ENCODE measurements at regions not wholly inside any gene's neighbourhood (a gene's known extent, or its start where the extent isn't known, plus 50 kb on each side); places are given as distances from the start of the nearest gene placed in this dataset.

- no peaks in the 10 kb centered on the region for H3K27me3 ChIP-seq (ENCODE audit: insufficient read depth in 3 of 3, low read length in 2 of 3)
These were observed 331.0 kb upstream of the EMCN start for GRCh38 chr4:100848841-100849240.

DNA sequence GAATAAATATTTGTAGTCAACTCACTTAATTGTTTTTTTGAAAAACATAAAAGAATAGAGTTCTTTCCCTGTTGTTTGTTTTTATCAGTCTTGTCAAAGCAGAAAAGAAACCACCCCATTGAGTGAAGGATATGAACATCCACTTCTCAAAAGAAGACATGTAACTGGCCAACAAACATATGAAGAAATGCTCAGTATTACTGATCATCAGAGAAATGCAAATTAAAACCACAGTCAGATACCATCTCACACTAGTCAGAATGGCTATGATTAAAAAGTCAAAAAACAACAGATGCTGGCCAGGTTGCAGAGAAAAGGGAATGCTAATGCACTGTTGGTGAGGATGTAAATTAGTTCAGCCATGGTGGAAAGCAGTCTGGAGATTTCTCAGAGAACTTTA lies 326.1 kb upstream of the EMCN start:
- no peak for TF ChIP-seq CTCF (IDR thresholded peaks at IDR 0.05)
- no peak overlapping the region for H3K4me3 ChIP-seq
- no peaks in the 10 kb centered on the region for H3K27me3 ChIP-seq (ENCODE audit: insufficient read depth in 3 of 3, low read length in 2 of 3)
- intact Hi-C loops (cut with DNase I) = no loop called here
- DNase-seq (no peak), ATAC-seq (no peak)
- H3K36me3 ChIP-seq (ENCODE audit: insufficient read depth in 1 of 2, low read depth in 1 of 2) = no peaks in the 10 kb centered on the region
- H3K9me3 ChIP-seq = no peaks in the 10 kb centered on the region
- H3K27ac ChIP-seq = no peak overlapping the region
- H3K4me1 ChIP-seq = no peaks in the 10 kb centered on the region

More at GRCh38 chr4:100848841-100849240, 331.0 kb upstream of the EMCN start:
- H3K4me3 ChIP-seq = no peak overlapping the region
- WGBS, 3 donors = 52 to 74% (median 68%) methylated on average over 2 of the region's 2 CpGs
- H3K4me1 ChIP-seq = no peaks in the 10 kb centered on the region
- no peak overlapping the region for H3K27ac ChIP-seq
- TF ChIP-seq CTCF (IDR thresholded peaks at IDR 0.05) = no peak
- no peaks in the 10 kb centered on the region for H3K9me3 ChIP-seq
- no peak for ATAC-seq
- intact Hi-C loops (cut with DNase I) = no loop called here
- H3K36me3 ChIP-seq (ENCODE audit: insufficient read depth in 1 of 2, low read depth in 1 of 2) = no peaks in the 10 kb centered on the region
- no peak for DNase-seq

DNA sequence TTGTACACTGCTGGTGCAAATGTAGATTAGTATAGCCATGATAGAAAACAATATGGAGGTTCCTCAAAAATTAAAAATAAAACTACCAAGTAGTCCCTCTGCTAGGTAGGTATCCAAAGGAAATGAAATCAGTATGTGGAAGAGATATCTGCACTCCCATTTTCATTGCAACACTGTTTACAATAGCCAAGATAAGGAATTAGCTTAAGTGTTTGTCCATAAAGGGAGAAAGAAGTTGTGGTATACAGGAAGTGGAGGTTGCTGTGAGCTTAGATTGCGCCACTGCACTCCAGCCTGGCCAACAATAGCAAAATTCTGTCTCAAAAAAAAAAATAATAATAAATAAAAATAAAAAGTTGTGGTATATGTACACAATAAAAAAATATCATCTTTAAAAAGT lies 325.0 kb upstream of the EMCN start:
- H3K36me3 ChIP-seq (ENCODE audit: insufficient read depth in 1 of 2, low read depth in 1 of 2) = no peaks in the 10 kb centered on the region
- DNase-seq (no peak), ATAC-seq (no peak)
- no peaks in the 10 kb centered on the region for H3K27me3 ChIP-seq (ENCODE audit: insufficient read depth in 3 of 3, low read length in 2 of 3)
- H3K9me3 ChIP-seq = no peaks in the 10 kb centered on the region
- WGBS, 3 donors = 93 to 96% (median 95%) methylated on average over 1 of the region's 1 CpG
- no peaks in the 10 kb centered on the region for H3K4me1 ChIP-seq
- H3K27ac ChIP-seq = no peak overlapping the region
- H3K4me3 ChIP-seq = no peak overlapping the region
- no peak for TF ChIP-seq CTCF (IDR thresholded peaks at IDR 0.05)
- intact Hi-C loops (cut with DNase I) = no loop called here

- Histone ChIP-seq H3K27ac (no peak overlapping the region), H3K36me3 (ENCODE audit: insufficient read depth in 1 of 2, low read depth in 1 of 2) (no peaks in the 10 kb centered on the region), H3K27me3 (ENCODE audit: insufficient read depth in 3 of 3, low read length in 2 of 3) (no peaks in the 10 kb centered on the region), H3K4me1 (no peaks in the 10 kb centered on the region), H3K4me3 (no peak overlapping the region), H3K9me3 (no peaks in the 10 kb centered on the region)
- no peak for DNase-seq
- 90 to 94% (median 93%) methylated on average over 2 of the region's 2 CpGs for WGBS, 3 donors
- ATAC-seq = no peak
- intact Hi-C loops (cut with DNase I) = no loop called here
- no peak for TF ChIP-seq CTCF (IDR thresholded peaks at IDR 0.05)
These were observed 324.1 kb upstream of the EMCN start for GRCh38 chr4:100841911-100842310.

DNA sequence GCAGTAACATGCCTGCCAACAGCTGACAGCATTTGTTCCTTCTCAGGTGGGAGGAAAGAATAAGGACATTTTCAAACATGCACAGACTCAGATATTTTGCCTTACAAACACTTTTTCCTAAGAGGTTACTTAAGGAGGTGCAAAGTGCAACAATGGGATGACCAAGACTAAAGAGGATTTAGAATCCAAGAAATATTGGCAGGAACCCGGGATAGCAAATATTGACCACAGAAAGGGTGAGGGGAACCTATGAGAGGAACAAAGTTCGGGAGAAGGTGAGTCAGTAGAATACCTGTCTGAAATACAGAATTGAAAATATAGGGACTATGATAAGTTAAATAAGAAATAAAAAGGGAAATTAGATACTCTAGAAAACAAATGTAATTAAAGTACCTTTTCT lies 321.9 kb upstream of the EMCN start:
- H3K27me3 ChIP-seq (ENCODE audit: insufficient read depth in 3 of 3, low read length in 2 of 3) = no peaks in the 10 kb centered on the region
- 85 to 87% (median 86%) methylated on average over 2 of the region's 2 CpGs for whole genome bisulfite sequencing, 3 donors
- ATAC-seq = no peak
- H3K9me3 ChIP-seq = no peaks in the 10 kb centered on the region
- intact Hi-C loops (cut with DNase I) = no loop called here
- no peak overlapping the region for H3K27ac ChIP-seq
- H3K36me3 ChIP-seq (ENCODE audit: insufficient read depth in 1 of 2, low read depth in 1 of 2) = no peaks in the 10 kb centered on the region
- no peak for TF ChIP-seq CTCF (IDR thresholded peaks at IDR 0.05)
- no peak for DNase-seq
- no peak overlapping the region for H3K4me3 ChIP-seq
- H3K4me1 ChIP-seq = no peaks in the 10 kb centered on the region

All from psoas muscle (tissue), 7 donors.